ENCODE measurements at regions not wholly inside any gene's neighbourhood (a gene's known extent, or its start where the extent isn't known, plus 50 kb on each side); places are given as distances from the start of the nearest gene placed in this dataset.

- no peaks in the 10 kb centered on the region for H3K27me3 ChIP-seq (ENCODE audit: control insufficient read depth, insufficient read depth, low read length)
- no peak overlapping the region for H3K27ac ChIP-seq (ENCODE audit: low read length)
- H3K9me3 ChIP-seq (replicated peaks; ENCODE audit: control insufficient read depth, low read depth, low read length), result no peaks in the 10 kb centered on the region
- H3K36me3 ChIP-seq (ENCODE audit: control insufficient read depth, insufficient read depth, low read length), result no peaks in the 10 kb centered on the region
- DNase-seq, result no peak
- no peak overlapping the region for H3K4me3 ChIP-seq (ENCODE audit: low read length)
- H3K4me1 ChIP-seq (ENCODE audit: control insufficient read depth, insufficient read depth, low read length), result no peaks in the 10 kb centered on the region
- no CpG with 5 or more reads among the region's 2 CpGs for WGBS (ENCODE audit: insufficient coverage)
Observed at GRCh38 chr15:48032911-48033310, 87.9 kb upstream of the SLC24A5 start.

GRCh38 chr15:48038221-48038620 is 82.6 kb upstream of the SLC24A5 start:
- Histone ChIP-seq H3K4me1 (ENCODE audit: control insufficient read depth, insufficient read depth, low read length) (no peaks in the 10 kb centered on the region), H3K36me3 (ENCODE audit: control insufficient read depth, insufficient read depth, low read length) (no peaks in the 10 kb centered on the region), H3K9me3 (replicated peaks; ENCODE audit: control insufficient read depth, low read depth, low read length) (no peaks in the 10 kb centered on the region), H3K27ac (ENCODE audit: low read length) (no peak overlapping the region), H3K4me3 (ENCODE audit: low read length) (no peak overlapping the region), H3K27me3 (ENCODE audit: control insufficient read depth, insufficient read depth, low read length) (no peaks in the 10 kb centered on the region)
- DNase-seq, result no peak
- WGBS (ENCODE audit: insufficient coverage), result no CpG with 5 or more reads among the region's 2 CpGs

GRCh38 chr15:48040166-48040817 is 80.5 kb upstream of the SLC24A5 start:
- H3K27me3 ChIP-seq (ENCODE audit: control insufficient read depth, insufficient read depth, low read length), result no peaks in the 10 kb centered on the region
- no peaks in the 10 kb centered on the region for H3K36me3 ChIP-seq (ENCODE audit: control insufficient read depth, insufficient read depth, low read length)
- H3K4me1 ChIP-seq (ENCODE audit: control insufficient read depth, insufficient read depth, low read length), result no peaks in the 10 kb centered on the region
- no peak overlapping the region for H3K4me3 ChIP-seq (ENCODE audit: low read length)
- H3K27ac ChIP-seq (ENCODE audit: low read length), result no peak overlapping the region
- 11% methylated on average over 2 of the region's 6 CpGs for WGBS (ENCODE audit: insufficient coverage)
- H3K9me3 ChIP-seq (replicated peaks; ENCODE audit: control insufficient read depth, low read depth, low read length), result no peaks in the 10 kb centered on the region
- no peak for DNase-seq

- Histone ChIP-seq H3K4me3 (ENCODE audit: low read length) (no peak overlapping the region), H3K36me3 (ENCODE audit: control insufficient read depth, insufficient read depth, low read length) (no peaks in the 10 kb centered on the region), H3K4me1 (ENCODE audit: control insufficient read depth, insufficient read depth, low read length) (no peaks in the 10 kb centered on the region), H3K9me3 (replicated peaks; ENCODE audit: control insufficient read depth, low read depth, low read length) (no peaks in the 10 kb centered on the region), H3K27me3 (ENCODE audit: control insufficient read depth, insufficient read depth, low read length) (no peaks in the 10 kb centered on the region), H3K27ac (ENCODE audit: low read length) (no peak overlapping the region)
- DNase-seq, result no peak
- WGBS (ENCODE audit: insufficient coverage), result no CpG with 5 or more reads among the region's 2 CpGs
Observed at GRCh38 chr15:48041454-48041853, 79.3 kb upstream of the SLC24A5 start.

GRCh38 chr15:48046813-48047438 is 73.9 kb upstream of the SLC24A5 start:
- DNase-seq, result no peak
- Histone ChIP-seq H3K4me1 (ENCODE audit: control insufficient read depth, insufficient read depth, low read length) (no peaks in the 10 kb centered on the region), H3K9me3 (replicated peaks; ENCODE audit: control insufficient read depth, low read depth, low read length) (no peaks in the 10 kb centered on the region), H3K27ac (ENCODE audit: low read length) (no peak overlapping the region), H3K4me3 (ENCODE audit: low read length) (no peak overlapping the region), H3K36me3 (ENCODE audit: control insufficient read depth, insufficient read depth, low read length) (no peaks in the 10 kb centered on the region), H3K27me3 (ENCODE audit: control insufficient read depth, insufficient read depth, low read length) (no peaks in the 10 kb centered on the region)
- 26% methylated on average over 4 of the region's 5 CpGs for WGBS (ENCODE audit: insufficient coverage)

- H3K4me1 ChIP-seq (ENCODE audit: control insufficient read depth, insufficient read depth, low read length), result no peaks in the 10 kb centered on the region
- H3K36me3 ChIP-seq (ENCODE audit: control insufficient read depth, insufficient read depth, low read length), result no peaks in the 10 kb centered on the region
- H3K27me3 ChIP-seq (ENCODE audit: control insufficient read depth, insufficient read depth, low read length), result no peaks in the 10 kb centered on the region
- no peak overlapping the region for H3K4me3 ChIP-seq (ENCODE audit: low read length)
- H3K27ac ChIP-seq (ENCODE audit: low read length), result no peak overlapping the region
- no peaks in the 10 kb centered on the region for H3K9me3 ChIP-seq (replicated peaks; ENCODE audit: control insufficient read depth, low read depth, low read length)
- DNase-seq, result no peak
Observed at GRCh38 chr15:48049736-48050135, 71.1 kb upstream of the SLC24A5 start.

GRCh38 chr15:48052946-48053345 is 67.8 kb upstream of the SLC24A5 start:
- no peaks in the 10 kb centered on the region for H3K4me1 ChIP-seq (ENCODE audit: control insufficient read depth, insufficient read depth, low read length)
- no peak overlapping the region for H3K4me3 ChIP-seq (ENCODE audit: low read length)
- H3K27me3 ChIP-seq (ENCODE audit: control insufficient read depth, insufficient read depth, low read length), result no peaks in the 10 kb centered on the region
- no peaks in the 10 kb centered on the region for H3K36me3 ChIP-seq (ENCODE audit: control insufficient read depth, insufficient read depth, low read length)
- H3K27ac ChIP-seq (ENCODE audit: low read length), result no peak overlapping the region
- H3K9me3 ChIP-seq (replicated peaks; ENCODE audit: control insufficient read depth, low read depth, low read length), result no peaks in the 10 kb centered on the region
- WGBS (ENCODE audit: insufficient coverage), result 58% methylated on average over 1 of the region's 2 CpGs
- no peak for DNase-seq

- DNase-seq, result no peak
- Histone ChIP-seq H3K4me1 (ENCODE audit: control insufficient read depth, insufficient read depth, low read length) (peaks cover 2% of the 10 kb centered on the region), H3K36me3 (ENCODE audit: control insufficient read depth, insufficient read depth, low read length) (no peaks in the 10 kb centered on the region)
Observed at GRCh38 chr15:48058371-48058770, 62.4 kb upstream of the SLC24A5 start.

GRCh38 chr15:48059791-48060190 is 61.0 kb upstream of the SLC24A5 start:
- Histone ChIP-seq H3K27ac (ENCODE audit: low read length) (no peak overlapping the region), H3K36me3 (ENCODE audit: control insufficient read depth, insufficient read depth, low read length) (no peaks in the 10 kb centered on the region), H3K9me3 (replicated peaks; ENCODE audit: control insufficient read depth, low read depth, low read length) (no peaks in the 10 kb centered on the region), H3K27me3 (ENCODE audit: control insufficient read depth, insufficient read depth, low read length) (no peaks in the 10 kb centered on the region), H3K4me1 (ENCODE audit: control insufficient read depth, insufficient read depth, low read length) (peaks cover 2% of the 10 kb centered on the region), H3K4me3 (ENCODE audit: low read length) (no peak overlapping the region)
- peak; percentile 77 for DNase-seq
- 26% methylated on average over 7 of the region's 7 CpGs for WGBS (ENCODE audit: insufficient coverage)

More at GRCh38 chr15:48058371-48058770, 62.4 kb upstream of the SLC24A5 start:
- no peaks in the 10 kb centered on the region for H3K9me3 ChIP-seq (replicated peaks; ENCODE audit: control insufficient read depth, low read depth, low read length)
- no peaks in the 10 kb centered on the region for H3K27me3 ChIP-seq (ENCODE audit: control insufficient read depth, insufficient read depth, low read length)
- H3K27ac ChIP-seq (ENCODE audit: low read length), result no peak overlapping the region
- H3K4me3 ChIP-seq (ENCODE audit: low read length), result no peak overlapping the region

GRCh38 chr15:48060396-48060795 is 60.4 kb upstream of the SLC24A5 start:
- peaks cover 2% of the 10 kb centered on the region for H3K4me1 ChIP-seq (ENCODE audit: control insufficient read depth, insufficient read depth, low read length)
- WGBS (ENCODE audit: insufficient coverage), result no CpG with 5 or more reads among the region's 1 CpG
- H3K27me3 ChIP-seq (ENCODE audit: control insufficient read depth, insufficient read depth, low read length), result no peaks in the 10 kb centered on the region
- no peaks in the 10 kb centered on the region for H3K36me3 ChIP-seq (ENCODE audit: control insufficient read depth, insufficient read depth, low read length)
- H3K4me3 ChIP-seq (ENCODE audit: low read length), result no peak overlapping the region
- no peak overlapping the region for H3K27ac ChIP-seq (ENCODE audit: low read length)
- no peaks in the 10 kb centered on the region for H3K9me3 ChIP-seq (replicated peaks; ENCODE audit: control insufficient read depth, low read depth, low read length)
- no peak for DNase-seq

GRCh38 chr15:48061605-48062004 is 59.2 kb upstream of the SLC24A5 start:
- Histone ChIP-seq H3K27me3 (ENCODE audit: control insufficient read depth, insufficient read depth, low read length) (no peaks in the 10 kb centered on the region), H3K4me1 (ENCODE audit: control insufficient read depth, insufficient read depth, low read length) (peaks cover 2% of the 10 kb centered on the region), H3K4me3 (ENCODE audit: low read length) (no peak overlapping the region), H3K27ac (ENCODE audit: low read length) (no peak overlapping the region), H3K9me3 (replicated peaks; ENCODE audit: control insufficient read depth, low read depth, low read length) (no peaks in the 10 kb centered on the region), H3K36me3 (ENCODE audit: control insufficient read depth, insufficient read depth, low read length) (no peaks in the 10 kb centered on the region)
- 86% methylated on average over 2 of the region's 6 CpGs for WGBS (ENCODE audit: insufficient coverage)
- DNase-seq, result no peak

All from muscle of leg (tissue), 3 donors.